MCF 10A (cell line): ENCODE measurements at regions not wholly inside any gene's neighbourhood (a gene's known extent, or its start where the extent isn't known, plus 50 kb on each side); places are given as distances from the start of the nearest gene placed in this dataset.

Experiments
- BruUV-seq: library from RNA; stranded (reverse); fragments of 400-500 nt; replicated peaks from 2 replicates; lab custom pipeline; 2021; lab: Mats Ljungman, UMichigan
- CTCF ChIA-PET: fragments of 300-600 bp; sonication (Branson Sonifier 250); formaldehyde crosslinking; extraction: SDS; loops from one replicate; lab custom pipeline; 2021; ENCODE audit warnings: antibody characterized with exemption, inconsistent platforms; lab: Yijun Ruan, JAX
- POLR2A ChIA-PET: fragments of 300-600, 350-650 bp; sonication (Branson Sonifier 250); formaldehyde crosslinking; extraction: SDS; loops from one replicate; lab custom pipeline; 2020; ENCODE audit warnings: antibody characterized with exemption, inconsistent platforms; lab: Yijun Ruan, JAX
- DNase-seq: peaks from one replicate; pipeline ENCODE4 v3.0.0-alpha.2; 2018; ENCODE audit not compliant: unreplicated experiment
- H3K27ac Mint-ChIP-seq: one replicate; pipeline ENCODE4 v1.8.0; 2022; ENCODE audit warnings: mild to moderate bottlenecking, low read depth, mixed read lengths; ENCODE audit not compliant: unreplicated experiment
- H3K27me3 Mint-ChIP-seq: one replicate; pipeline ENCODE4 v1.8.0; 2022; ENCODE audit warnings: mixed read lengths; ENCODE audit not compliant: insufficient read depth, unreplicated experiment
- H3K36me3 Mint-ChIP-seq: one replicate; pipeline ENCODE4 v1.8.0; 2022; ENCODE audit warnings: mild to moderate bottlenecking, moderate library complexity, mixed read lengths; ENCODE audit not compliant: insufficient read depth, unreplicated experiment
- H3K4me1 Mint-ChIP-seq: one replicate; pipeline ENCODE4 v1.8.0; 2022; ENCODE audit warnings: mixed read lengths; ENCODE audit not compliant: insufficient read depth, unreplicated experiment
- H3K4me3 Mint-ChIP-seq: one replicate; pipeline ENCODE4 v1.8.0; 2022; ENCODE audit warnings: mild to moderate bottlenecking, moderate library complexity, mixed read lengths; ENCODE audit not compliant: unreplicated experiment
- H3K9me3 Mint-ChIP-seq: one replicate; pipeline ENCODE4 v1.8.0; 2022; ENCODE audit warnings: mixed read lengths; ENCODE audit not compliant: unreplicated experiment
- intact Hi-C: fragments of 100-400 bp; cut with micrococcal nuclease; formaldehyde crosslinking; loops from 2 replicates; pipeline ENCODE4 v1.14.1; 2022
- TF ChIP-seq, protein P1 (sequence below): fragments of 200-600 bp; IDR thresholded peaks from one replicate; pipeline ENCODE4 v1.8.0; 2022; ENCODE audit warnings: antibody characterized with exemption, mild to moderate bottlenecking; ENCODE audit not compliant: unreplicated experiment

DNA sequence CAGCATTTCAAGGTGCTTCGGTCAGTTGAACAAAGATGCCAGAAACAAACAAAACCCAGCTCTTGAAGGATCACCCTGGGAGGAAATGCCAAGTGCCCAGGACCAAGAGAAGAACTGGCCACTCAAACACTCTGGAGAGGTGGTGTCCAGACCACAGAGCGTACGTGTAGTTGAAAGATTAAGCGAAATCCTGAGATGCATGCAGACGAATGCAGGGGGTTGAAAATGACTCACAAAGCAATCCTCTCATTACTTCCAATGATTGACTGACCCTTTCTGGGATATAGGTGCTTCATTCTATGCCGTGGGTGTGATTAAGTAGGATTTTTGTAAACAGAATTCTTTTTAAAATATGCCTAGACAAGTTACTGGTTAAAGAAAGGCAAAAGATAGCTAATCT is 71.5 kb upstream of the ATXN1 start:
- Mint-ChIP-seq H3K4me3 (no peak overlapping the region), H3K27me3 (no peaks in the 10 kb centered on the region), H3K36me3 (no peaks in the 10 kb centered on the region), H3K27ac (no peak overlapping the region), H3K9me3 (no peaks in the 10 kb centered on the region), H3K4me1 (no peaks in the 10 kb centered on the region)
- intact Hi-C loops, result no loop called here
- no peak for DNase-seq
- TF ChIP-seq, protein P1, sequence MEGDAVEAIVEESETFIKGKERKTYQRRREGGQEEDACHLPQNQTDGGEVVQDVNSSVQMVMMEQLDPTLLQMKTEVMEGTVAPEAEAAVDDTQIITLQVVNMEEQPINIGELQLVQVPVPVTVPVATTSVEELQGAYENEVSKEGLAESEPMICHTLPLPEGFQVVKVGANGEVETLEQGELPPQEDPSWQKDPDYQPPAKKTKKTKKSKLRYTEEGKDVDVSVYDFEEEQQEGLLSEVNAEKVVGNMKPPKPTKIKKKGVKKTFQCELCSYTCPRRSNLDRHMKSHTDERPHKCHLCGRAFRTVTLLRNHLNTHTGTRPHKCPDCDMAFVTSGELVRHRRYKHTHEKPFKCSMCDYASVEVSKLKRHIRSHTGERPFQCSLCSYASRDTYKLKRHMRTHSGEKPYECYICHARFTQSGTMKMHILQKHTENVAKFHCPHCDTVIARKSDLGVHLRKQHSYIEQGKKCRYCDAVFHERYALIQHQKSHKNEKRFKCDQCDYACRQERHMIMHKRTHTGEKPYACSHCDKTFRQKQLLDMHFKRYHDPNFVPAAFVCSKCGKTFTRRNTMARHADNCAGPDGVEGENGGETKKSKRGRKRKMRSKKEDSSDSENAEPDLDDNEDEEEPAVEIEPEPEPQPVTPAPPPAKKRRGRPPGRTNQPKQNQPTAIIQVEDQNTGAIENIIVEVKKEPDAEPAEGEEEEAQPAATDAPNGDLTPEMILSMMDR, result no peak
- ChIA-PET POLR2A (no interaction called here), CTCF (interaction anchor here (0.7 to 1.2 kb wide), 3 partner anchors 10 to 253 kb away, joined by 3 read pairs; no protein-coding TSS in a partner anchor)
- BruUV-seq, result no TSS peak

DNA sequence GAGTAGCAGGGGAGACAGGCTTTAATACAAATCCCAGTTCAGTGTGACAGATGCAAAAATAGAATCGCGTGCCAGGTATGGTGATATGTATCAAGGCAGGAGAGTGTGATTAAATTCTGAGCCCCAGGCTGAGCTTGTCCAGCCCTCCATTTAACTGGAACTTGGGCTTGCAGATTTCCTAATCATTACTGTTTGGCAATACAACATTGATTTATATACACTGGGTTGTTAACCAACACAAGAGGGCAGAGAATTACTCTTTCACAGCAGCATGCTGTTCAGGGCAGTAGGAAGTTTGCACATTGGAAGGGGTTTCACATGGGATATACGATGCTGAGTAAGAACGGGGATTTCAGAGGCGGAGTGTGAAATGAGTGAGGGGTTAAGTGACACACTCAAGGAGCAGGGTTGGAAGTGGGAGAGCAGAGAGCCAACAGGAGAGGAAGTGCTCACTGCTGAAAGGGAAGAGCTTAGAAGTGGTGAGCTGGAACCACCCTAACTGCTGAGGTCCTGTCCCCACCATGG is 70.8 kb upstream of the ATXN1 start:
- Mint-ChIP-seq H3K9me3 (no peaks in the 10 kb centered on the region), H3K27me3 (no peaks in the 10 kb centered on the region), H3K36me3 (no peaks in the 10 kb centered on the region), H3K27ac (no peak overlapping the region), H3K4me1 (no peaks in the 10 kb centered on the region), H3K4me3 (no peak overlapping the region)
- DNase-seq, result no peak
- ChIA-PET POLR2A (no interaction called here), CTCF (interaction anchor here (1.1 to 1.2 kb wide), 2 partner anchors 9 to 254 kb away, joined by 3 read pairs; no protein-coding TSS in a partner anchor)
- BruUV-seq, result no TSS peak
- intact Hi-C loops, result no loop called here
- TF ChIP-seq, protein P1, result no peak

DNA sequence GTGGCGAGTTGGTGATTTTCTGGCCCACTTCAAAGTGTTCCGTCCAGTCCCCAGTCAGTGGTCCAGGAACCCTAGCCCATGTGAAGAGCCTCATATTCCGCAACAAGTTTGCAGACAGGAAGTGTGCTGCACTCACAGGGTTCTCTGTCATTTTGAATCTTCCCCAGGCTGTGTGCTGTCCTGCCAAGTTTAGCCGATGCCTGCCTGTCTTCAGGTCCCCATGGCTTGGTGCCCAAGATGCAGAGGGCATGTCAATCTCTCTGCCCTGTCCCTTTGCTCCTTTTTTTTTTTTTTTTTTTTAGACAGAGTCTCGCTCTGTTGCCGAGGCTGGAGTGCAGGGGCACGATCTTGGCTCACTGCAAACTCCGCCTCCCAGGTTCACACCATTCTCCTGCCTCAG is 69.9 kb upstream of the ATXN1 start:
- CTCF ChIA-PET, result no interaction called here
- Mint-ChIP-seq H3K4me3 (no peak overlapping the region), H3K9me3 (no peaks in the 10 kb centered on the region), H3K27me3 (no peaks in the 10 kb centered on the region), H3K27ac (no peak overlapping the region), H3K36me3 (no peaks in the 10 kb centered on the region), H3K4me1 (no peaks in the 10 kb centered on the region)
- no TSS peak for BruUV-seq
- no peak for DNase-seq
- POLR2A ChIA-PET, result no interaction called here
- TF ChIP-seq, protein P1, result no peak
- intact Hi-C loops, result no loop called here

DNA sequence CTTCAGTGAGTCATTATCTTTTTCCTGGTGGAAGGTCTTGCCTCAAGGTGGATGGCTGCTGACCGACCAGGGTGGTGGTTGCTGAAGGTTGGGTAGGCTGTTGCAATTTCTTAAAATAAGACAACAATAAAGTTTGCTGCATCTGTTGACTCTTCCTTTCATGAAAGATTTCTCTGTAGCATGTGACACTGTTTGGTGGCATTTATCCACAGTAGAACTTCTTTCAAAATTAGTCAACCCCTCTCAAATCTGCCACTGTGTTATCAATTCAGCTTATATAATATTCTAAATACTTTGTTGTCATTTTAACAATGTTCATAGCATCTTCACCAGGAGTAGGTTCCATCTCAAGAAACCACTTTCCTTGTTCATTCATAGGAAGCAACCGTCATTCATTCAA is 66.8 kb upstream of the ATXN1 start:
- Mint-ChIP-seq H3K9me3 (no peaks in the 10 kb centered on the region), H3K27me3 (no peaks in the 10 kb centered on the region), H3K4me3 (no peak overlapping the region), H3K36me3 (no peaks in the 10 kb centered on the region), H3K27ac (no peak overlapping the region), H3K4me1 (peaks cover 4% of the 10 kb centered on the region)
- ChIA-PET POLR2A (interaction anchor here (1.4 kb wide), 1 partner anchor 22 kb away, joined by 6 read pairs; no protein-coding TSS in a partner anchor), CTCF (no interaction called here)
- DNase-seq, result no peak
- TF ChIP-seq, protein P1, result no peak
- no TSS peak for BruUV-seq
- intact Hi-C loops, result no loop called here
